ENCODE measurements at regions not wholly inside any gene's neighbourhood (a gene's known extent, or its start where the extent isn't known, plus 50 kb on each side); places are given as distances from the start of the nearest gene placed in this dataset.
"Not testable (repeated sequence)": the region's sequence is repeated elsewhere in the genome, so short reads cannot be mapped to it uniquely, and the experiment has no call there.

GRCh38 chr3:8307545-8308110 is 194.0 kb upstream of the LMCD1 start:
- DNase-seq (ENCODE audit: low read depth): no peak

- no peak for DNase-seq (ENCODE audit: low read depth)
Observed at GRCh38 chr3:8311321-8311720, 190.3 kb upstream of the LMCD1 start.

GRCh38 chr3:8312685-8313084 is 188.9 kb upstream of the LMCD1 start:
- no peak for DNase-seq (ENCODE audit: low read depth)

- DNase-seq (ENCODE audit: low read depth): no peak
Observed at GRCh38 chr3:8313560-8314267, 187.9 kb upstream of the LMCD1 start.

GRCh38 chr3:8315526-8315925 is 186.1 kb upstream of the LMCD1 start:
- DNase-seq (ENCODE audit: low read depth): not testable (repeated sequence)

GRCh38 chr3:8317661-8318649 is 183.7 kb upstream of the LMCD1 start:
- DNase-seq (ENCODE audit: low read depth): no peak

- DNase-seq (ENCODE audit: low read depth): no peak
Observed at GRCh38 chr3:8319935-8320634, 181.5 kb upstream of the LMCD1 start.

GRCh38 chr3:8320711-8321458 is 180.7 kb upstream of the LMCD1 start:
- DNase-seq (ENCODE audit: low read depth): no peak

- no peak for DNase-seq (ENCODE audit: low read depth)
Observed at GRCh38 chr3:8324747-8325146, 176.9 kb upstream of the LMCD1 start.

GRCh38 chr3:8325306-8325705 is 176.3 kb upstream of the LMCD1 start:
- no peak for DNase-seq (ENCODE audit: low read depth)

- DNase-seq (ENCODE audit: low read depth): not testable (repeated sequence)
Observed at GRCh38 chr3:8325833-8326232, 175.8 kb upstream of the LMCD1 start.

GRCh38 chr3:8327739-8328138 is 173.9 kb upstream of the LMCD1 start:
- DNase-seq (ENCODE audit: low read depth): no peak

- DNase-seq (ENCODE audit: low read depth): no peak
Observed at GRCh38 chr3:8328967-8329366, 172.7 kb upstream of the LMCD1 start.

- DNase-seq (ENCODE audit: low read depth): no peak
Observed at GRCh38 chr3:8329598-8329997, 172.0 kb upstream of the LMCD1 start.

- DNase-seq (ENCODE audit: low read depth): no peak
Observed at GRCh38 chr3:8336456-8336855, 165.2 kb upstream of the LMCD1 start.

GRCh38 chr3:8338424-8338823 is 163.2 kb upstream of the LMCD1 start:
- DNase-seq (ENCODE audit: low read depth): no peak

GRCh38 chr3:8341821-8342247 is 159.8 kb upstream of the LMCD1 start:
- DNase-seq (ENCODE audit: low read depth): no peak

- no peak for DNase-seq (ENCODE audit: low read depth)
Observed at GRCh38 chr3:8343058-8343457, 158.6 kb upstream of the LMCD1 start.

- DNase-seq (ENCODE audit: low read depth): no peak
Observed at GRCh38 chr3:8345398-8345797, 156.2 kb upstream of the LMCD1 start.

GRCh38 chr3:8348076-8348475 is 153.5 kb upstream of the LMCD1 start:
- no peak for DNase-seq (ENCODE audit: low read depth)

GRCh38 chr3:8352475-8352874 is 149.1 kb upstream of the LMCD1 start:
- DNase-seq (ENCODE audit: low read depth): no peak

All from Daoy (cell line).